Hippocampal formation (tissue), 2 donors: ENCODE measurements at regions not wholly inside any gene's neighbourhood (a gene's known extent, or its start where the extent isn't known, plus 50 kb on each side); places are given as distances from the start of the nearest gene placed in this dataset.

Experiments used
- DNase-seq, 2 donors: peaks; one replicate each; lab custom pipeline; 2025; lab: John Stamatoyannopoulos, UW

- DNase-seq, result no peak
Measured at GRCh38 chr7:157482517-157483087, 145.8 kb downstream of the DNAJB6 start.

DNA sequence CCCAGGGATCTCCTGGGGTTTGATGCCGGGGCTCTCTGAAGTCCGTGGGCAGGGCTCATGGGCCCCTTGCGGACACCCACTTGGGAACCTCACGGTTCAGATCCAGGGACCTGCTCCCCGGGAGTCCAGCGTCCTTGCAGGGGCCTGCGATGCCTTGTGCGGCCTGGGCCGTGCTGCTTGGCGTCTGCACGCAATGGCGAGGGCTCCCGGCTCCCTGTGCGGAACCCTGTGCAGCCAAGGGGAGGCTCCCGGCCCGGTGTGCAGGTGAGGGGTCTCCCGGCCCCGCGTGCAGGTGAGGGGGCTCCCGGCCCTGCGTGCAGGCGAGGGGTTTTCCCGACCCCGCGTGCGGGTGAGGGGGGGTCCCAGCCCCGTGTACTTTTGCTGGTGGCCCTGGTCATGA, 146.7 kb downstream of the DNAJB6 start:
- no peak for DNase-seq

- DNase-seq, result no peak
Measured at GRCh38 chr7:157483971-157484410, 147.2 kb downstream of the DNAJB6 start.

DNA sequence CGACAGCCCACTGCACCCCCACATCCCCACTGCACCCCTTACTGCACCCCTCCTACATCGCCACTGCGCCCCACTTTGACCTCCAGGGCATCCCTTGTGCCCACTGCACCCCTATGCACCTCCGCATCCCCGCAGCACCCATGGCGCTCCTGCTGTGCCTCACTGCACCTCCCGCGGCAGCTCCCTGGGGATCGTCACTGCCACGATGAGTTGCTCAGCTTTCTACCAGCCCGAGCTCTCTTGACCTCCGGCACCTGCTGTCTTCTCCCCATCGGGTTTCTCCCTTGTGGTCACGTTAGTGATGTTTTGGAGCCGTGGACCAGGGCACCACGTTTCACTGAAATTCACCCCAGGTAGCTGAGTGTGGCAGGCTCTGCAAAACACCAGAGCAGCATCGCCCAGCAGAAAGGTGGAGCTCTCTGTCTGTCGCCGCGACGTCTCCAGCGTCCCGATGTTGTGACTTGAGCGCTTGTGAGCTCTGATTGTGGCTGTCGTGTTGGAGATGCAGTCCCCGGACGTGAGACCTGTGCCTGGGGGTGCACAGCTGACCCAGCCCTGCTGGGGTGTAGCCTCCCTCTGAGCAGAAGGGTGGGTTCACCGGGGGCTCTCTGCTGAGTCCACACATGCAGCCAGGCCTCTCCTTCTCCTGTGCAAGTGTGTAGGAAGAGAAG, 147.7 kb downstream of the DNAJB6 start:
- DNase-seq, result no peak

DNA sequence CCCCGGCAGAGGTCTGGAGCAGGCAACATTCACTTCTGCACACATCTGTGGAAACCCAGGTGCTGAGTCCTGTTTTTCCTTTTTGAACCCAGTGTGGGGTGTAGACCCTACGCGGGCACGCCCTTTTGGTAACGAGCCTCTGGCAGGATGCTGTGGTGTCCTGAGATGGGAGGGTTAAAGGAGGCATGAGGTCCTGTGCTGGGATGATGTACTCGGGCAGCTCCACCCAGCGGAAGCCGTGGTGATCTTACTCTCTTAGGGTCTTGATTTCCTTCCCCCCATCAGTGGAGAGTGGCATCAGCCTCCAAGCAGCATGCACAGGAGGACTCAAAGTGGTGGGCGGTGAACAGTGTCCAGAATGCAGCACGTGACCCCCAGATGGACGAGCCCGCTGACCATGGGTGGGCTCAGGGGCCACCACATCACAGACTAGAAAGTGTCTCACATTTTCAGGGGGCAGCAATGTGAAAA, 148.6 kb downstream of the DNAJB6 start:
- DNase-seq, result no peak

- no peak for DNase-seq
Measured at GRCh38 chr7:157486007-157486755, 149.4 kb downstream of the DNAJB6 start.

GRCh38 chr7:157487046-157487770, 150.4 kb downstream of the DNAJB6 start:
- no peak for DNase-seq

DNA sequence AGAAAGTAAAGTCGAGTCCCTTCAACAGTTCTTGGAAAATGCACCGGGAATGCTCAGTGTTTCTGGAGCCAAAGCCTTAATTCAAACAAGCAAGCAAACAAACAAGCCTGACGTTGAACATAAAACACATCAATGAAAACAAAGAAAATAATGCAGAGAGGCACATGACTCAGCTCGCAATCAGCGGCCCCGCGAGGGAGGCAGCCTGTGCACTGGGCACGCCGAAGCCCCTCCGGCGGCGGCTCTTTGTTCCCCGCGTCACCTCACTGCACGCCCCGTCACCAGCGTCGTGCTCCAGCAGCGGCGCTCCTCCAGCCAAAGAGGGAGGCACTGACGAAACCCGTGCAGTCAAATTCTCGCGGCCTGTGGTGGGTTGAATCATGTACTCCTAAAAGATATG, 151.5 kb downstream of the DNAJB6 start:
- no peak for DNase-seq

- DNase-seq, result no peak
Measured at GRCh38 chr7:157488966-157489365, 152.2 kb downstream of the DNAJB6 start.
